ENCODE measurements at regions not wholly inside any gene's neighbourhood (a gene's known extent, or its start where the extent isn't known, plus 50 kb on each side); places are given as distances from the start of the nearest gene placed in this dataset.
A peak's percentile ranks its signal among the peaks of the same experiment; 100 is the strongest.
"Not testable (repeated sequence)": the region's sequence is repeated elsewhere in the genome, so short reads cannot be mapped to it uniquely, and the experiment has no call there.

DNA sequence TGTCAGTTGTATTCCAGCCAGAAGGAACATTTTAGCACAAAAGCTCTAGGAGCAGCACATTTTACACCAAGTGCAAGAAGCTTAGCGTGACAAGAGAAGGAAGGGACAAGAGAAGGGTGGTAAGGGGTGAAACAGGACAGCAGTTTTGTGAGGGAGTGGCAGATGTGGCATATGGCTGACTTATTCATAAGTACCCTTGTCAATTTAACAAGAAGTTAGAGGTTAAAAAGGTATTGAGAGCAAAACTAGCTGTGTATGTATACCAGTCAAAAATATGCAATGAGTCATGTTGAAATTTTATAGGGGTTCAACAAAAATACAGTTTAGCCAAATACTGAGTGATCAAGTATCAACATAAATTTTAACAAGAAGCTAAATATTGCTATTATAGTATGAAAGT is 561.5 kb upstream of the POT1 start:
- DNase-seq (ENCODE audit: low read depth in 4 of 4, low spot score in 3 of 4) = no peak

DNA sequence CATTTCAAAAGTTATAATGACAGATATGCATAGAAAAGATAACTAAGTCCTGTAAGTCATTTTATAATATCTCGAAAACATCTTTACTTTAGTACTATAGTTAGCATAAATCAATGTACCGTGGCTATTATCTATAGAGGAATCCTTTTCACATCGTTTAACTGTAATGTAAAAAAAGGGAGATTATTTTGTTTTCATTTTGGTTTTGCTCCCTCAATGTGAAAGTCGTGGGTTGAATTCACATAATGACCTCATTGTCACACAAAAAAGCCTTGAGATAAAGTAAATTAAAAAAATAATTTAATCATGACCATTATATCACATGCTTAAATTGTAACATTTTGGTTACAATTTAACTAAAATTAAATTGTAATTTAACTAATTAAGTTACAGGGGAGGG is 560.5 kb upstream of the POT1 start:
- DNase-seq (ENCODE audit: low read depth in 4 of 4, low spot score in 3 of 4) = no peak

DNA sequence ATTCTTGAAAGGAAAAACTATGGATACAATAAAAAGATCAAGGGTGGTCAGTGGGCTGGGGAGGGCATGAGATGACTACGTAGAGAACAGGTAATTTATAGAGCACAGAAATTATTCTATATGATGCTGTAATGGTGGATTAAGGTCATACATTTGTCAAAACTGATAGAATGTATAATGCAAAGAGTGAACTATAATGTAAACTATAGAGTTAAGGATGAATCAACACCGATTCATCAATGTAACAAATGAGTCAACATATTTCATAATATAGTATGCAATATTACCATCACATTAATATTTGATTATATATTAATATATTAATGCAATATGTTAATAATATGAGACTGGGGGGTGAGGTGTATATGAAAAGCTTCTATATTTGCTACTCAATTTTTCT is 555.6 kb upstream of the POT1 start:
- DNase-seq (ENCODE audit: low read depth in 4 of 4, low spot score in 3 of 4) = no peak

DNA sequence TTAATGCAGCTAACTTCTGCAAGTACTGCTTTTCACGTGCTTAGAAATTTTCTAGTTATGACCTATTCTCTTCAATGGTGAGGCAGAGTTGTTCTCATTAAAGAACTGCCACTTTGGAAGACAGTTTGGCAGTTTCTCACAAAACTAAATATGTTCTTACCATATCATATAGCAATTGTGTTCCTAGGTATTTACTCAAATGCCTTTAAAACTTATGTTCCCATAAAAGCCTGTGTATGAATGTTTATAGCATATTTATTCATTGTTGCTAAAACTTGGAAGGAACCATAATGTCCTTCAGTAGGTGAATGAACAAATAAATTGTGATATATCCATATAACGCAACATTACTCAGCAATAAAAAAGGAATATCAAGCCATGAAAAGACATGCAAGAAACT is 555.1 kb upstream of the POT1 start:
- DNase-seq (ENCODE audit: low read depth in 4 of 4, low spot score in 3 of 4) = no peak

DNA sequence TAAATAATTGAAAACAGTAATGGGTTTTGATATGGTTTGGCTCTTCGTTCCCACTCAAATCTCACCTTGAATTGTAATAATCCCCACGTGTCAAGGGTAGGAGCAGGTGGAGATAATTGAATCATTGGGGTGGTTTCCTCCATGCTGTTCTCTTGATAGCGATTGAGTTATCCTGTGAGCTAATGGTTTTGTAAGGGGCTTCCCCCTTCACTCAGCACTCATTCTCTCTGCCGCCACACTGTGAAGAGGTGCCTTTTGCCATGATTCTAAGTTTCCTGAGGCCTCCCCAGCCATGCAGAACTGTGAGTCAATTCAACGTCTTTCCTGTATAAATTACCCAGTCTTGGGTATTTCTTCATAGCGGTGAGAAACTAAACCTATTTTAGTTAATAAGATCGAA is 551.7 kb upstream of the POT1 start:
- no peak for DNase-seq (ENCODE audit: low read depth in 4 of 4, low spot score in 3 of 4)

DNA sequence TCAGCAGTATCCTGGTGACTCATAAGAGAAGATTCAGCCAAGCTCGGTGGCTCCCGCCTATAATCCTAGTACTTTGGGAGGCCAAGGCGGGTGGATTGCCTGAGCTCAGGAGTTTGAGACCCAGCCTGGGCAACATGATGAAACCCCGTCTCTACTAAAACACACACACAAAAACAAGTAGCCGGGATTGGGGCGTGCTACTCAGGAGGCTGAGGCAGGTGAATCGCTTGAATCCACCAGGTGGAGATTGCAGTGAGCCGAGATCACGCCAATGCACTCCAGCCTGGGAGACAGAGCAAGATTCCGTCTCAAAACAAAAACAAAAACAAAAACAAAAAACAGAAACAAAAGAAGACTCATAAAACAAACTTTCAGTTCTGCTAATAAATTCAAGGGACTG is 551.1 kb upstream of the POT1 start:
- no peak for DNase-seq (ENCODE audit: low read depth in 4 of 4, low spot score in 3 of 4)

DNA sequence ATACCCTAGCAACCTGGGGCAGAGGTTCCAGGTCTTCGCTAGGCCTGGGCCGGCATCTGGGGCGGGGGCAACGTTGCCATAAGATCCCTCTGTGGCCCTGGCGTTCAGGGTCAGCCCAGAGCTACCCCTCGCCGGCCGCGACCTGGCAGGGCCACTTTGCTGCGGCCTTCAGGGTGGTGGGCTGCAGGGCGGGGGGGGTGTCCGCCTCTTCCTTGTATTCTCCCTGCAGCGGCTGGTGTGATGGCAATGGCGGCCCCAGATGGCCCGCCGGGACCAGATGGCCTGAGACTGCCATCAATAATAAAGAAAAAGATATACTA is 539.2 kb upstream of the POT1 start:
- DNase-seq (ENCODE audit: low read depth in 4 of 4, low spot score in 3 of 4) = no peak

DNA sequence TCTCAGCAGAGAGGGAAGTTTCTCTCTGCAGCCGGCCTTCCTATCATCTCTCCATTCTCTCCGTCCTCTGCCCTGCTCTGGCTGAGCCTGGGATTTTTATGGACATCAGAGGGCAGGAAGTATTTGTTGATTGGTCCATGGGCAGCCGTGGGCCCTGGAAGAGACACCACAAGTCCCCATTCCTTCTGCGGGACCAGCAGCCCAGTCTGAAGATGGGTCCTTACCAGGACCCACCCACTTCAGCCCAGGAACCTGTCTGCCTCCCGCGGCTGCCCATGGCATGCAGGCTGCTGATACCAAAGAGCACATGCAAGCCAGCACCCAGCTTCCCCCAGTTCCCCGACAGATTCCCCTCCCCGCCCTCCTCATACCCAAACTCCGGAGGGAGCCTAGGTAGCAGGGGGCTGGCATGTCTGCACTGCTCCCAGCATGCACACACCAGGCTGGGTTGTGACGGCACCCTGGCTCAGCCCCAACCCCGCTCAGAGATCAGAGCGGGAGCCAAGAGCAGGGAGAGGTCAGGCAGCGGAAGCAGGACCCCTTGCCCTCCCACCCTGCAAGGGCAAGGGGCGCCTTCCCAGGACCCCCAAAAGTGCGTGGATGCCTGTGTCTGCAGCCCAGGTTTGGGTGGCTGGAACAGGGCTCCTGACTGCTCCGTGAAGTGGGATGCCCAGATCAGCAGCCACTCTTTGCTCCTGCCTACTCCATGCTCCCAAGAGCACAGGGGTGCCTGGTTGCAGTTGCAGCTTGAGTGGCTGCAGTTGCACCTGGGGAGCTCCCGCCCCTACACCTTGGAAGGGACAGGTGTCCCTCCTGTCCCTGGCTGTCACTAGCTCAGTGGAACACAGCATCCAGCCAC is 538.6 kb upstream of the POT1 start:
- no peak for DNase-seq (ENCODE audit: low read depth in 4 of 4, low spot score in 3 of 4)

DNA sequence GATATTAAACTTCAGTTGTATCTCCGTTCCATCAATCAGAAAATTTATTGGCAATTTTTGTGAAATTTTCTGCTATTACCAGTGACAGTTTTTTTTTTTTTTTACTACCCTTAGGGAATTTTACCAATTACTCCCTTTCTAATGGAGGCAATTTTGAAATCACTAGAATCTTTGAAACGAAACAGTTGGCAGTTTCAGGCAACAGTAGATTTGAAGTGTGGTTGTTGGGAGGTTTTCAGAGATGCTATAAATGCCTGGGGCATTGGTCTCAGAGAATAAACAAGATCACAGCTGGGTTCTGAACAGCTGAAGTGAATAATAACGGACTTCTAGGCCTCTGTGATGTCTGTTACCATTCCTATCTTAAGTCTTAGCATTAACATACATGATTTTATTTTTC is 535.9 kb upstream of the POT1 start:
- no peak for DNase-seq (ENCODE audit: low read depth in 4 of 4, low spot score in 3 of 4)

DNA sequence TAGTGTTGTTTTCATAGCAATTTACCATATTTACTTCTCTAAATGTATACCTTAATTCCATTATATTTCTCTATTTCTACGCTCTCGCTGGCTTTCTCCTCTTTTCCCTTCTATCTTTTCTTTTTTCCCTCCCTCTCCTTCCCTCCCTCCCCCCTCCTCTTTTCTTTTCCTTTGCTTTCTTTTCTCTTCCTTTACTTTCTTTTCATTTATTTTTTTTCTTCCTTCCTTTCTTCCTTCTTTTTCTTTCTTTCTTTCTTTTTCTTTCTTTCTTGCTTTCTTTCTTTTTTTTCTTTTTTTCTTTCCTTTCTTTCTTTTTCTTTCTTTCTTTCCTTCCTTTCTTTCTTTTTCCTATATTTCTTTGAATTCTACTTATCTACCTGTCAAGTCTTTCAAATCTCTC is 533.0 kb upstream of the POT1 start:
- DNase-seq (ENCODE audit: low read depth in 4 of 4, low spot score in 3 of 4) = no peak

DNA sequence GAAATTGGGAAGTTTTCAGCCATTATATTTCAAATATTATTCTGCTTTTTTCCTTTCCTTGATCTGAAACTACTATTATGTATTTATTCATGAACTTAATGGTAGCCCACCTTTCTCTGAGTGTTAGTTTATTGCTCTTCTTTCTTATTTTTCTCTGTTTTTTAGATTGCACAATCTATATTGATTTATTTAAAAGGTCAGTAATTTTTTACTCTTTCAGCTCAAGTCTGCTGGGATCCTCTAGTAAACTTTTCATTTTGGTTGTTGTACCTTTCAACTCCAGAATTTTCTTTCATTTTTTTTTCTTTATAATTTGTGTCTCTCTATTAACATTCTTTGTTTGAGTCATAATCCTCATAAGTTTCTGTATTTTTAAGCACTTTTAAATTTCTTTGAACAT is 529.4 kb upstream of the POT1 start:
- no peak for DNase-seq (ENCODE audit: low read depth in 4 of 4, low spot score in 3 of 4)

DNA sequence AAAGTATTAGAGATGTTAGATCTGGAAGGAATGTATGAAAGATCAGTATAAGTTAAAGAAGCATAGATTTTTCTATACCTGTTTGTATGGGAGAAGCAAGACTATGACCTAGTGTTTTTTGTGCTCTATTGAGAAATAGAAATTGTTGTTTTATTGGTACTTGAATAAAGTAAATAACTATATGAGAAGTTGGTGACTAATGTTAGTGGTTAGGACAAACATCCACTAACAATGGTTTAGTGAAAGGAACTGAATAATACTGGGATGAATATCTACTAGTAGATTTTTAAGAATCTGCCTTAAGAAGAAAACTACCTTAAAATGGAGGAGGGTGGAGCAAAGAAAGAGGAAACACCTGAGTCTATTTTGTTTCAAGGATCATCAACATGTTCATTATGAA is 521.1 kb upstream of the POT1 start:
- no peak for DNase-seq (ENCODE audit: low read depth in 4 of 4, low spot score in 3 of 4)

DNA sequence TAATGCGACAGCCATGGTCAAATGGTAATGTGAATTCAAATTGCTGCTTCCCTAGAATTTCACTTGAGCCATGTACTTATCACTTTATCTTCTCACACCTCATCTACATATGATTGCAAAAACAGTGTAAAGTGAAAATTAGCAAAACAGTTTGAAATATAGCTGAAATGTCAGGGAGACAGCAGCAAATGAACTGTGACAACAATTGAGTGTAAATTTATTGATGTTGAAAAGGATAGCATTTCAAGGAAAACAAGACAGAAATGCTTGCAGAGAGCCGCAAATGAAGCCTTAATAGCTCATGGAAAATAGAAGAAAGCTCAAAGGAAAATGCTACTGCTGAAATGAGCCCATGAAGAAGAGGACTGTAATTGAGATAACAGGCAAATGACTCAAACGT is 516.2 kb upstream of the POT1 start:
- peak in 2 of 4 donors; percentile 5 to 19 for DNase-seq (ENCODE audit: low read depth in 4 of 4, low spot score in 3 of 4)

DNA sequence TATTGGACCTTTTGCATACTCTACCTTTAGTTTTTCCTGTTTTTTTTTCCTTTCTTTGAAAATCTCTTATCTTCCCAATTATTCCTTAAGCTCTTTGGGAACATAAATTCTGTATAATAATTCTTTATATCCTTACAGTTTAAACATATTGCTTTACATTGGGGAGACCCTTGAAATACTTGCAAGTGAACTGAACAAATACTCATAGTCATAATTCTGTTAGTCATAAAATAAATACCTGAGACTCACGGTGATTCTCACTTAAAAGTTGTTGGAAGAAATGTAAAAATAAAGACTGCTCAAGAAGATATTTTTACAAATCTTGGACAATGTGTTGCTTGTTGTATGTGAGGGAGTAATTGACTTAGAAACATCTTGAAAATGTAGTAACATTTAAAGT is 515.2 kb upstream of the POT1 start:
- DNase-seq (ENCODE audit: low read depth in 4 of 4, low spot score in 3 of 4) = no peak

DNA sequence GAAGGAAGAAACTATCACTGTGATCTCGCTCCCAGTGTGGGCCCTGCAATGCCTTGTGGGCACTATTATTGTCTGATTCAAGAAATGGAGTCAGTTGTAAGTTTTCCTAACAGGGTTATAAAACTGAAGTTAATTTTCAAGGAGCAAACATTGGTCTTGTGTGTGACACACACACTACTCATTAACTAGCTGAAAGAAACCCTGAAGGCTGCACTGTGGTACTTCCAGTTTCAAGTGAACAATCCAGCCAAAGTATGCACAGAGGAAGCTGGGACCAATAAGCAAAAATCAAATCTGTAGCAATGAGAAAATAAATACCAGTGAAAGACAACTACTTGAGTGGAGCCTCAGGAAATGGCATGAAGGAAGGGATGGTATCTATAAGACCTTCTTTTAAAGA is 506.6 kb upstream of the POT1 start:
- peak in 1 of 4 donors; percentile 14 for DNase-seq (ENCODE audit: low read depth in 4 of 4, low spot score in 3 of 4)

DNA sequence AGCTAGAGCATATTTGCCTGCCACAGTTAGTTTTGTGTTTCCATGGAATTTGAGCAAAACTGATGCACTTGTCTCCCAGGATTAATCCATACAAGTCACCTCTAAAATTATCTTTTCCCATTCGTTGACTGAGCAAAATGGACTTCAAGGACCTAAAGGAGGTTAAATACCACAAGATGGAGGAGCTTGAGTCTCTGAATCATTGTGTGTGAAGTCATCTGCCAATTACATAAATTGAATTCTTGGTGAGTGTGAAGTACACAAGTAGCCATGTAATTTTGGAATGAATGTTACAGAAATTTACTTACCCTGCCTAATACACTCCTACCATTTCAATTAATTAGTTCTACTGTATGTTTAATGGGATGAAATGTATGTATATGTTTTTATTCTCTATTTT is 501.7 kb upstream of the POT1 start:
- DNase-seq (ENCODE audit: low read depth in 4 of 4, low spot score in 3 of 4) = no peak

DNA sequence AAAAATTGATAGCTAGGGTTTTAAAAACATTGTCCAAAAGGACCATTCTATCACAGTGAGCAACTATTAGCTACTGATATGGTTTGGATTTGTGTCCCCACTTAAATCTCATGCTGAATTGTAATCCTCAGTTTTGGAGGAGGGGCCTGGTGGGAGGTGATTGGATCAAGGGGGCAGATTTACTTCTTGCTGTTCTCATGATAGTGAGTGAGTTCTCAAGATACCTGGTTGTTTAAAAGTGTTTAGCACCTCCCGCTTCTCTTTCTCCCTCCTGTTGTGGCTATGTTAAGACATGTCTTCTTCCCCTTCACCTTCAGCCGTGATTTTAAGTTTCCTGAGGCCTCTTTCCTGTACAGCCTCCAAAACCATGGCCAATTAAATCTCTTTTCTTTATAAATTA is 500.4 kb upstream of the POT1 start:
- DNase-seq (ENCODE audit: low read depth in 4 of 4, low spot score in 3 of 4) = no peak

DNA sequence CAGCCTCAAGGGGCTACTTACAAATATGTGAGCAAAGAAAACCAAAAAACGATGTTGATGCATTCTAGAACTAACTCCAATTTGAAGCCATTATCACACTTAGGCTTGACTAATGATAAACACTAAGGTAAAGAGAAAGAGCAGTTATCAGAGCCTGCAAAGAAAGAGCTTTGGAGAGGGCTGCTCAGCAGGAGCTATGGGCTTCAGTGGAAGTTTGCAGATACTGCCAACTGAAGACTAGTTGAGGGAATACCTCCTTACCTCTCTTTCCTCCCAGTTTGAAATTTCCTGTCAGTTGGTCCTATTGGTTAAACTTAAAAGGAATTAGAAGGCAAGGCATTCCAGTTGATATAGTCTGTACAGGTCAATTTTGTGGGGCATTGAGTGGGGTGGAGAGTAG is 498.1 kb upstream of the POT1 start:
- no peak for DNase-seq (ENCODE audit: low read depth in 4 of 4, low spot score in 3 of 4)

DNA sequence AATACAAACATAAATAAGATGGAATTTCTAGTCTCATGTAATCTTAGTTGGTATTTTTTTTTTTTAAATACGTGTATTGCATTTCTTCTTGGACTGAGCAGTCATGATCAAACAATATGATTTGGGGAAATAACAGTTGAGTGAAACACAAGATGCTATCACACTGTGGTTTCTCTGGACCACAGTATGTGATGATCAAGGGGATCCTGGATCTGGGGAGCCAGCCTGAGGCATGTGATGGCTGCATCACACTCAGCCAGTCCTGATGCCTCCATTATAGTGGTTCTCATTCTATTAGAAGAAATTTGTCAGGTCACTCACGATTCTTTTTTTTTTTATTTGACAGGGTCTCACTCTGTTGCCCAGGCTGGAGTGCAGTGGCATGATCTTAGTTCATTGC is 495.9 kb upstream of the POT1 start:
- DNase-seq (ENCODE audit: low read depth in 4 of 4, low spot score in 3 of 4) = no peak

DNA sequence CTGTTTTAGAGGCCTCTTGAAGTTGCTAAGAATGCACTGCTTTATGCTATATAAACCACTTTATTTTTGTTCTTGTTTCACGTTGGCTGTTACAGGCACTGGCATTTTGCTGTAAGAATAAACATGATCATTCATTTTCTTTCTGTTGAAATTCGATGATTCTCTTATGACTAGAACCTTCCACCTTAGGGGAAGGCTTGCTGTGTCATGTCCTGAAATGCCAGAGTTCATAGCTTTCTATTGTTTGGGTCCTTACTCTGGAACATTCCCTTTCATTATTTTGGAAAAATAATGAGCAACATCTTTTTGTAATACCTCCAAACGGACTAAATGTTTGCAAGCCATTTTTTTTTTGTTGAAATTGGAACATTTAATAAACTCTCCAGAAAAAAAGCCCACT is 495.1 kb upstream of the POT1 start:
- no peak for DNase-seq (ENCODE audit: low read depth in 4 of 4, low spot score in 3 of 4)

DNA sequence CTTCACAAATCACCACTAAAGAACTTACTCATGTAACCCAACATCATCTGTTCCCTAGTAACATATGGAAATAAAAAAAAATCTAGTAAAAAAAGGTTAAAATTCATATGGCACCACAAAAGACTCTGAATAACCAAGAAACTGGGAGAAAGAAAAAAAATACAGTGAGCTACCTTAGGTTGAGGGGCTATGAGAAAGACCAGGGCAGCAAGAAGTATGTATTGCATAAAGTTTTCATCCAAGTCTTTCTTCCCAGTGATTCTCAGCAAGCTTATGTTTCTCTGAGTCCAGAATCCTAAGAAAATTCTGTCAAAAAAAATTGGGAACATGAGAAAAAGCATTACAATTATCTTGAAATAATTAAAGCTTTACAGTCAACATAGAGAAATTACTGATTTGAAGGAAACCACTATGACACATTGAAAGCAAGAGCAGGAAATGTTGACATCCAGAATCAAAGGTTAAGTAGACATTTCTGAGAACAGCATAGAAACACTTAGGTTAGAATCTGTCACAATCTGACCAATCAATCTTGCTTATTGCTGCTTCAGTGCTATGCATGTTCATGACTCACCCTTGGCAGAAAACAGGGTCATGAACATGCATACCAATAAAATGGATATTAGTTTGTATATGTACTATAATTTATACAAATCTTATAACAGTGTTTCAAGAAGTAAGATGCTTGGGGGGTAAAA is 494.0 kb upstream of the POT1 start:
- DNase-seq (ENCODE audit: low read depth in 4 of 4, low spot score in 3 of 4) = no peak

DNA sequence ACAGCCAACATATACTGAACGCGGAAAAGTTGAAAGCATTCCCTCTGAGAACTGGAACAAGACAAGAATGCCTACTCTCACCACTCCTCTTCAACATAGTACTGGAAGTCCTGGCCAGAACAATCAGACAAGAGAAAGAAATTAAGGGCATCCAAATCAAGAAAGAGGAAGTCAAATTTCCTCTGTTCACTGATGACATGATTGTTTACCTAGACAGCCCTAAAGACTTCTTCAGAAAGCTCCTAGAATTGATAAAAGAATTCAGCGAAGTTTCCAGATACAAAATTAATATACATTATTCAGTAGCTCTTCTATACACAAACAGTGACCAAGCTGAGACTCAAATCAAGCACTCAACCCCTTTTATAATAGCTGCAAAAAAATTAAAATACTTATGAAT is 491.8 kb upstream of the POT1 start:
- not testable (repeated sequence) for DNase-seq (ENCODE audit: low read depth in 4 of 4, low spot score in 3 of 4)

All from left renal pelvis (tissue), 4 donors.